Heart left ventricle (tissue), 13 donors: ENCODE measurements at regions not wholly inside any gene's neighbourhood (a gene's known extent, or its start where the extent isn't known, plus 50 kb on each side); places are given as distances from the start of the nearest gene placed in this dataset.
"Not testable (repeated sequence)": the region's sequence is repeated elsewhere in the genome, so short reads cannot be mapped to it uniquely, and the experiment has no call there.

Experiments used
- CTCF ChIP-seq, 12 donors: fragments of 200-600 bp; sonication (generic) in 4 of 12; IDR thresholded peaks; one replicate each; pipeline versions ENCODE4 v1.5.0 to v1.8.0; 2018 to 2022; ENCODE audit warnings: antibody characterized with exemption in 12 of 12, mild to moderate bottlenecking in 5 of 12
- POLR2A ChIP-seq, 2 donors: fragments of 450-650 bp; IDR thresholded peaks; one replicate each; pipeline ENCODE4 v1.6.1; 2017; ENCODE audit warnings: antibody characterized with exemption in 2 of 2, mild to moderate bottlenecking in 2 of 2, moderate library complexity in 2 of 2
- donor health status: ischemic (EF 13 %, LVEDD 7.1; RV severe dilation, severe dysfunction).
- donor health status: DM: no; HTN: yes; CAD: no.
- donor health status: DM: no; HTN: no; CAD: no.
- donor health status: ischemic (EF 25% LVEDD 6.9; RV normal size, moderate dysfunction).
- donor health status: ischemic (EF 25% LVEDD 5.7; RV mildly dilated, moderate dysfunction).
- donor health status: ischemic (EF 35%, LVEDD 5.7; RV mildly dilated, moderate dysfunction).
- donor health status: nonischemic (EF 11% LVEDD 7.7; RV severe dilation, severe dysfunction).
- donor health status: DM: yes; HTN: yes; CAD: no.
- donor health status: PGD.
- donor health status: ischemic (EF 29% LVEDD 5.4; RV normal size, mild dysfunction).
- donor health status: nonischemic (EF 23%, LVEDD 6.1; RV moderate dilation, normal function).

DNA sequence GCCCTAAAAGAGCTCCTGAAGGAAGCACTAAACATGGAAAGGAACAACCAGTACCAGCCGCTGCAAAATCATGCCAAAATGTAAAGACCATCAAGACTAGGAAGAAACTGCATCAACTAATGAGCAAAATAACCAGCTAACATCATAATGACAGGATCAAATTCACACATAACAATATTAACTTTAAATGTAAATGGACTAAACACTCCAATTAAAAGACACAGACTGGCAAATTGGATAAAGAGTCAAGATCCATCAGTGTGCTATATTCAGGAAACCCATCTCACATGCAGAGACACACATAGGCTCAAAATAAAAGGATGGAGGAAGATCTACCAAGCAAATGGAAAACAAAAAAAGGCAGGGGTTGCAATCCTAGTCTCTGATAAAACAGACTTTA, 364.4 kb downstream of the CD83 start:
- TF ChIP-seq CTCF, POLR2A (IDR thresholded peaks at IDR 0.05): not testable (repeated sequence)
